HG03060 (cell line): ENCODE measurements at regions not wholly inside any gene's neighbourhood (a gene's known extent, or its start where the extent isn't known, plus 50 kb on each side); places are given as distances from the start of the nearest gene placed in this dataset.

Experiments
- ATAC-seq: cut with Tn5 transposase; IDR thresholded peaks from one replicate; pipeline ENCODE4 v1.9.1; 2021; ENCODE audit warnings: low read depth, moderate number of reproducible peaks; ENCODE audit not compliant: unreplicated experiment

GRCh38 chr2:46239175-46239846 lies 57.9 kb upstream of the EPAS1 start:
- no peak for ATAC-seq

DNA sequence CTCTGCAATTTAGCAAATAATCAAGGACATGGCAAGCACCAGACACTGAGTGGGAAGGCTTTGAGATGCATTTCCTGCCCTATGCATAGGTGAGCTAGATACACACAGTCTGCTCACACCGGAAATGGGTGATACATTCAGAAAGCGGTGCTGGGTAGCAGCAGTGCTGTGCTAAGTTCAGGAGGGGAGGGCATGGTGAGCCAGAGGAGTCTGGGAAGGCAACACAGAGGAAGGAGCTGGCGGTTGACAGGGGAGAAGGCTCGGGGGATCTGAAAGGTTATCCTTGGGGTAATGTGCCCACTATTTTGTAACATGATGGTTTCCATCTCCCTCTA lies 57.4 kb upstream of the EPAS1 start:
- ATAC-seq: no peak

DNA sequence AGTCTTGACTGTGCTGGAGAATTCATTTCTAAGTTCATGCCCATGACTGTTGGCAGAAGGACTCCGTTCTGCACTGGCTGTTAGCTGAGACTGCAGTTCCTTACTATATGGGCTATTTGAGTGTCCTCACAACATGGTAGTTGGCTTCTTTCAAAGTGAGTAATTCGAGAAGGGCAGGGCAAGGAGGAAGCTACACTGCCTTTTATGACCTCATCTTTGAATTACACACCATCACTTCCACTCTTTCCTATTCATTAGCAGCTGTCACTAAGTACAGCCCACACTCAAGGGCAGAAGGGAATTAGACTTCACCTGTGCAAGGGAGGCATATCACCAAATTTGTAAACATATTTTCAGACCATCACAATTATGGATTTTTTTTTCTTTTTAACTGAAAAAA lies 55.9 kb upstream of the EPAS1 start:
- no peak for ATAC-seq

- no peak for ATAC-seq
Observed at GRCh38 chr2:46245869-46246268, 51.3 kb upstream of the EPAS1 start.

- peak; percentile 73 for ATAC-seq
Observed at GRCh38 chr2:46246790-46247189, 50.4 kb upstream of the EPAS1 start.
